ENCODE measurements at regions not wholly inside any gene's neighbourhood (a gene's known extent, or its start where the extent isn't known, plus 50 kb on each side); places are given as distances from the start of the nearest gene placed in this dataset.

- ATAC-seq = no peak
- TF ChIP-seq PATZ1 (CRISPR knock-in tag; IDR thresholded peaks at IDR 0.05; ENCODE audit: borderline replicate concordance) (no peak), ZFP3 (CRISPR knock-in tag; IDR thresholded peaks at IDR 0.05) (no peak), ARNTL (CRISPR knock-in tag; IDR thresholded peaks at IDR 0.05; ENCODE audit: borderline replicate concordance, low read depth) (no peak), TOX (CRISPR knock-in tag; IDR thresholded peaks at IDR 0.05; ENCODE audit: borderline replicate concordance) (no peak), OSR1 (CRISPR knock-in tag; IDR thresholded peaks at IDR 0.05) (no peak), ZC3H10 (CRISPR knock-in tag; IDR thresholded peaks at IDR 0.05) (no peak), BACH2 (CRISPR knock-in tag; IDR thresholded peaks at IDR 0.05; ENCODE audit: borderline replicate concordance) (no peak), PPARA (CRISPR knock-in tag; IDR thresholded peaks at IDR 0.05; ENCODE audit: borderline replicate concordance) (no peak), ZNF70 (CRISPR knock-in tag; IDR thresholded peaks at IDR 0.05) (no peak), CSDC2 (CRISPR knock-in tag; IDR thresholded peaks at IDR 0.05) (no peak), TCF4 (CRISPR knock-in tag; IDR thresholded peaks at IDR 0.05; ENCODE audit: borderline replicate concordance) (no peak), TSHZ2 (CRISPR knock-in tag; IDR thresholded peaks at IDR 0.05) (no peak), ESRRG (CRISPR knock-in tag; IDR thresholded peaks at IDR 0.05) (no peak), ZFP30 (CRISPR knock-in tag; IDR thresholded peaks at IDR 0.05) (no peak), SNAI2 (CRISPR knock-in tag; IDR thresholded peaks at IDR 0.05) (no peak), ISL1 (CRISPR knock-in tag; IDR thresholded peaks at IDR 0.05) (no peak), RARB (CRISPR knock-in tag; IDR thresholded peaks at IDR 0.05) (no peak)
- TF ChIP-seq, protein P1, sequence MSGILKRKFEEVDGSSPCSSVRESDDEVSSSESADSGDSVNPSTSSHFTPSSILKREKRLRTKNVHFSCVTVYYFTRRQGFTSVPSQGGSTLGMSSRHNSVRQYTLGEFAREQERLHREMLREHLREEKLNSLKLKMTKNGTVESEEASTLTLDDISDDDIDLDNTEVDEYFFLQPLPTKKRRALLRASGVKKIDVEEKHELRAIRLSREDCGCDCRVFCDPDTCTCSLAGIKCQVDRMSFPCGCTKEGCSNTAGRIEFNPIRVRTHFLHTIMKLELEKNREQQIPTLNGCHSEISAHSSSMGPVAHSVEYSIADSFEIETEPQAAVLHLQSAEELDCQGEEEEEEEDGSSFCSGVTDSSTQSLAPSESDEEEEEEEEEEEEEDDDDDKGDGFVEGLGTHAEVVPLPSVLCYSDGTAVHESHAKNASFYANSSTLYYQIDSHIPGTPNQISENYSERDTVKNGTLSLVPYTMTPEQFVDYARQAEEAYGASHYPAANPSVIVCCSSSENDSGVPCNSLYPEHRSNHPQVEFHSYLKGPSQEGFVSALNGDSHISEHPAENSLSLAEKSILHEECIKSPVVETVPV (CRISPR knock-in tag; IDR thresholded peaks at IDR 0.05) = no peak
- TF ChIP-seq, protein P2, sequence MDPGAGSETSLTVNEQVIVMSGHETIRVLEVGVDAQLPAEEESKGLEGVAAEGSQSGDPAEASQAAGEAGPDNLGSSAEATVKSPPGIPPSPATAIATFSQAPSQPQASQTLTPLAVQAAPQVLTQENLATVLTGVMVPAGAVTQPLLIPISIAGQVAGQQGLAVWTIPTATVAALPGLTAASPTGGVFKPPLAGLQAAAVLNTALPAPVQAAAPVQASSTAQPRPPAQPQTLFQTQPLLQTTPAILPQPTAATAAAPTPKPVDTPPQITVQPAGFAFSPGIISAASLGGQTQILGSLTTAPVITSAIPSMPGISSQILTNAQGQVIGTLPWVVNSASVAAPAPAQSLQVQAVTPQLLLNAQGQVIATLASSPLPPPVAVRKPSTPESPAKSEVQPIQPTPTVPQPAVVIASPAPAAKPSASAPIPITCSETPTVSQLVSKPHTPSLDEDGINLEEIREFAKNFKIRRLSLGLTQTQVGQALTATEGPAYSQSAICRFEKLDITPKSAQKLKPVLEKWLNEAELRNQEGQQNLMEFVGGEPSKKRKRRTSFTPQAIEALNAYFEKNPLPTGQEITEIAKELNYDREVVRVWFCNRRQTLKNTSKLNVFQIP (CRISPR knock-in tag; IDR thresholded peaks at IDR 0.05; ENCODE audit: borderline replicate concordance, low read depth) = no peak
- TF ChIP-seq, protein P3, sequence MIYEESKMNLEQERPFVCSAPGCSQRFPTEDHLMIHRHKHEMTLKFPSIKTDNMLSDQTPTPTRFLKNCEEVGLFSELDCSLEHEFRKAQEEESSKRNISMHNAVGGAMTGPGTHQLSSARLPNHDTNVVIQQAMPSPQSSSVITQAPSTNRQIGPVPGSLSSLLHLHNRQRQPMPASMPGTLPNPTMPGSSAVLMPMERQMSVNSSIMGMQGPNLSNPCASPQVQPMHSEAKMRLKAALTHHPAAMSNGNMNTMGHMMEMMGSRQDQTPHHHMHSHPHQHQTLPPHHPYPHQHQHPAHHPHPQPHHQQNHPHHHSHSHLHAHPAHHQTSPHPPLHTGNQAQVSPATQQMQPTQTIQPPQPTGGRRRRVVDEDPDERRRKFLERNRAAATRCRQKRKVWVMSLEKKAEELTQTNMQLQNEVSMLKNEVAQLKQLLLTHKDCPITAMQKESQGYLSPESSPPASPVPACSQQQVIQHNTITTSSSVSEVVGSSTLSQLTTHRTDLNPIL (CRISPR knock-in tag; IDR thresholded peaks at IDR 0.05; ENCODE audit: low read depth) = no peak
These were observed 209.3 kb downstream of the PALM2AKAP2 start for GRCh38 chr9:109989296-109989695.

DNA sequence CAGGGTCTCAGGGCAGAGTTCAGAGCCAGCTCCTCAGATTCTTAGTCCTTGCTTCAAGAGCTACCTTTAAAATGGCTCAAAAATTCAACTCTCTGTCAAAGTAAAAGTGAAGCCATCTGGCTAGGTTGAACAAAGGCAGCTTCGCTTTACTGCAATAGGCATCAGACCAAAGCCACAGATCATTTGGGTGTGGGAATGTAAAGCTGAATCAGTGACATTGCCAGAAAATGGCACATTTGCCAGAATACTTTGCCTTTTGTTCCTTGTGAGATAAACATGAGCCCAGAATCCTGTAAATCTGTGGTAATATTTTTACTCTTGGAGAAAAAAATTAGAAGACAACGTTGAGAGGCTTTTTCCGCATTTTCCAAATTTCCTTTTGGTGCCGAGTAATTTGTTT is 210.5 kb downstream of the PALM2AKAP2 start:
- ATAC-seq = no peak
- no peak for TF ChIP-seq ZNF565 (CRISPR knock-in tag; conservative IDR thresholded peaks at IDR 0.05; ENCODE audit: low read depth)
- TF ChIP-seq TSHZ2 (CRISPR knock-in tag; IDR thresholded peaks at IDR 0.05) = no peak
- no peak for TF ChIP-seq BACH2 (CRISPR knock-in tag; IDR thresholded peaks at IDR 0.05; ENCODE audit: borderline replicate concordance)
- TF ChIP-seq TOX (CRISPR knock-in tag; IDR thresholded peaks at IDR 0.05; ENCODE audit: borderline replicate concordance) = no peak
- TF ChIP-seq RARB (CRISPR knock-in tag; IDR thresholded peaks at IDR 0.05) = no peak
- TF ChIP-seq ZC3H10 (CRISPR knock-in tag; IDR thresholded peaks at IDR 0.05) = no peak
- no peak for TF ChIP-seq SNAI2 (CRISPR knock-in tag; IDR thresholded peaks at IDR 0.05)
- no peak for TF ChIP-seq ESRRG (CRISPR knock-in tag; IDR thresholded peaks at IDR 0.05)
- TF ChIP-seq PATZ1 (CRISPR knock-in tag; IDR thresholded peaks at IDR 0.05; ENCODE audit: borderline replicate concordance) = no peak
- no peak for TF ChIP-seq OSR1 (CRISPR knock-in tag; IDR thresholded peaks at IDR 0.05)
- TF ChIP-seq ISL1 (CRISPR knock-in tag; IDR thresholded peaks at IDR 0.05) = no peak
- no peak for TF ChIP-seq GLIS3 (CRISPR knock-in tag; IDR thresholded peaks at IDR 0.05)
- TF ChIP-seq, protein P3 (CRISPR knock-in tag; IDR thresholded peaks at IDR 0.05; ENCODE audit: low read depth) = no peak
- TF ChIP-seq ZNF8 (CRISPR knock-in tag; IDR thresholded peaks at IDR 0.05) = no peak
- no peak for TF ChIP-seq ZFP3 (CRISPR knock-in tag; IDR thresholded peaks at IDR 0.05)
- TF ChIP-seq ARNTL (CRISPR knock-in tag; IDR thresholded peaks at IDR 0.05; ENCODE audit: borderline replicate concordance, low read depth) = no peak
- TF ChIP-seq ZNF70 (CRISPR knock-in tag; IDR thresholded peaks at IDR 0.05) = no peak
